HCT116 (cell line): ENCODE measurements at regions not wholly inside any gene's neighbourhood (a gene's known extent, or its start where the extent isn't known, plus 50 kb on each side); places are given as distances from the start of the nearest gene placed in this dataset.

ENCODE experiments used
- ATAC-seq: fragments of 200-7000 bp; cut with Tn5 transposase; 2 replicates; pipeline ENCODE4 v1.9.1; 2020; ENCODE audit warnings: mild to moderate bottlenecking, moderate library complexity
- BruUV-seq: library from RNA; stranded (reverse); fragments of 400-500 nt; replicated peaks from 2 replicates; lab custom pipeline; 2021; lab: Mats Ljungman, UMichigan
- CTCF ChIA-PET: fragments of 300-600 bp; sonication (Branson Sonifier 250); formaldehyde crosslinking; loops from one replicate; lab custom pipeline; 2021; ENCODE audit warnings: antibody characterized with exemption; lab: Charles Lee
- POLR2A ChIA-PET: fragments of 300-600, 350-600 bp; sonication (Branson Sonifier 250); formaldehyde crosslinking; loops from one replicate; lab custom pipeline; 2021; ENCODE audit warnings: antibody characterized with exemption; lab: Charles Lee
- RAD21 ChIA-PET, 2 experiments: fragments of 300-600 bp; sonication (Branson Sonifier 250); formaldehyde crosslinking; loops; one replicate each; lab custom pipeline; 2023; ENCODE audit warnings: low total read pairs in 2 of 2; ENCODE audit not compliant: uncharacterized antibody in 2 of 2, unreplicated experiment in 2 of 2, low non-redundant PET in 1 of 2; lab: Charles Lee
- DNase-seq: peaks from one replicate; pipeline ENCODE4 v3.0.0-alpha.2; 2010; ENCODE audit warnings: low read depth, low spot score
- H2AFZ ChIP-seq: fragments of 200-600 bp; shearing (Covaris generic), sonication (generic); 2 replicates; pipeline ENCODE4 v1.6.1; 2017; ENCODE audit warnings: low read depth, mixed run types, mixed read lengths, antibody characterized with exemption, low read length; ENCODE audit not compliant: poor library complexity, severe bottlenecking
- H3K27ac ChIP-seq: 2 replicates; pipeline ENCODE4 v1.5.1; 2012; ENCODE audit warnings: low read depth, low read length
- H3K27me3 ChIP-seq: fragments of 200-600 bp; sonication (generic); 2 replicates; pipeline ENCODE4 v1.6.1; 2016; ENCODE audit warnings: mixed run types, low read length, mixed read lengths; ENCODE audit not compliant: insufficient read depth
- H3K36me3 ChIP-seq, 2 experiments: fragments of 200-500 bp in 1 of 2; fragments of 200-600 bp in 1 of 2; sonication (Bioruptor generic) in 1 of 2; sonication (generic) in 1 of 2; 2 replicates each; pipeline versions ENCODE4 v1.5.1 to v1.6.1; 2014 to 2016; ENCODE audit warnings: low read length in 2 of 2, inconsistent platforms in 1 of 2, mixed read lengths in 1 of 2, mixed run types in 1 of 2; ENCODE audit not compliant: insufficient read depth in 2 of 2, control insufficient read depth in 1 of 2
- H3K4me1 ChIP-seq, 2 experiments: fragments of 200-600 bp in 1 of 2; sonication (generic) in 1 of 2; 2 replicates each; pipeline versions ENCODE4 v1.5.1 to v1.6.1; 2012 to 2017; ENCODE audit warnings: low read length in 2 of 2, inconsistent platforms in 1 of 2, mild to moderate bottlenecking in 1 of 2, mixed read lengths in 1 of 2, mixed run types in 1 of 2, moderate library complexity in 1 of 2; ENCODE audit not compliant: insufficient read depth in 2 of 2, control insufficient read depth in 1 of 2
- H3K4me2 ChIP-seq: fragments of 200-600 bp; sonication (generic); 2 replicates; pipeline ENCODE4 v1.6.1; 2017; ENCODE audit warnings: mixed run types, low read length, mixed read lengths
- H3K4me3 ChIP-seq, 2 experiments: fragments of 200-600 bp in 1 of 2; sonication (generic) in 1 of 2; replicated peaks in 1 of 2; 2 replicates each; pipeline ENCODE4 v1.5.1; 2011 to 2016; ENCODE audit warnings: low read length in 2 of 2, control low read depth in 1 of 2, low read depth in 1 of 2, mild to moderate bottlenecking in 1 of 2, mixed read lengths in 1 of 2, mixed run types in 1 of 2
- H3K79me2 ChIP-seq: fragments of 200-600 bp; sonication (generic); 2 replicates; pipeline ENCODE4 v1.6.1; 2017; ENCODE audit warnings: mild to moderate bottlenecking, mixed run types, low read length, moderate library complexity, mixed read lengths; ENCODE audit not compliant: insufficient read depth
- H3K9ac ChIP-seq: fragments of 200-600 bp; sonication (generic); 2 replicates; pipeline ENCODE4 v1.6.1; 2016; ENCODE audit warnings: low read length, mixed read lengths
- H3K9me2 ChIP-seq: fragments of 200-600 bp; sonication (generic), shearing (Covaris generic); 2 replicates; pipeline ENCODE4 v1.6.1; 2017; ENCODE audit warnings: mixed run types, mild to moderate bottlenecking, moderate library complexity; ENCODE audit not compliant: insufficient read depth
- H3K9me3 ChIP-seq, 2 experiments: fragments of 200-500 bp in 1 of 2; fragments of 200-600 bp in 1 of 2; sonication (Bioruptor generic) in 1 of 2; sonication (generic) in 1 of 2; 2 replicates each; pipeline ENCODE4 v1.6.1; 2014 to 2017; ENCODE audit warnings: low read length in 2 of 2, mixed read lengths in 2 of 2, inconsistent platforms in 1 of 2, low read depth in 1 of 2, mild to moderate bottlenecking in 1 of 2, mixed run types in 1 of 2, moderate library complexity in 1 of 2; ENCODE audit not compliant: control insufficient read depth in 1 of 2, insufficient read depth in 1 of 2
- H4K20me1 ChIP-seq: fragments of 200-600 bp; sonication (generic), shearing (Covaris generic); 2 replicates; pipeline ENCODE4 v1.6.1; 2017; ENCODE audit warnings: mixed run types, mild to moderate bottlenecking, moderate library complexity; ENCODE audit not compliant: insufficient read depth
- CBX3 ChIP-seq: IDR thresholded peaks from 2 replicates; pipeline ENCODE4 v1.6.1; 2012; ENCODE audit warnings: low read depth
- CEBPB ChIP-seq: IDR thresholded peaks from 2 replicates; pipeline ENCODE4 v1.6.1; 2012; ENCODE audit warnings: low read depth
- EGR1 ChIP-seq: IDR thresholded peaks from 2 replicates; pipeline ENCODE4 v1.6.1; 2012; ENCODE audit warnings: low read depth
- ELF1 ChIP-seq: IDR thresholded peaks from 2 replicates; pipeline ENCODE4 v1.6.1; 2012; ENCODE audit warnings: low read depth, borderline replicate concordance
- EZH2 ChIP-seq: fragments of 200-600 bp; sonication (generic); IDR thresholded peaks from 2 replicates; pipeline ENCODE4 v1.6.1; 2017; ENCODE audit warnings: antibody characterized with exemption, mixed run types
- FOSL1 ChIP-seq: IDR thresholded peaks from 2 replicates; pipeline ENCODE4 v1.6.1; 2012; ENCODE audit warnings: low read depth
- JUND ChIP-seq: IDR thresholded peaks from 2 replicates; pipeline ENCODE4 v1.6.1; 2012
- POLR2A ChIP-seq: IDR thresholded peaks from 2 replicates; pipeline ENCODE4 v1.7.0; 2011; ENCODE audit warnings: borderline replicate concordance; ENCODE audit not compliant: insufficient read depth, insufficient read length; ENCODE audit errors: extremely low read depth
- POLR2AphosphoS5 ChIP-seq: IDR thresholded peaks from 2 replicates; pipeline ENCODE4 v1.6.1; 2011; ENCODE audit warnings: mild to moderate bottlenecking, low read depth, low read length, moderate library complexity
- SIN3A ChIP-seq: IDR thresholded peaks from 2 replicates; pipeline ENCODE4 v1.6.1; 2012; ENCODE audit warnings: low read depth
- TCF7L2 ChIP-seq: IDR thresholded peaks from 2 replicates; pipeline ENCODE4 v1.7.0; 2011; ENCODE audit warnings: borderline replicate concordance, inconsistent platforms; ENCODE audit not compliant: insufficient read depth, insufficient read length; ENCODE audit errors: extremely low read depth
- YY1 ChIP-seq: IDR thresholded peaks from 2 replicates; pipeline ENCODE4 v1.6.1; 2011; ENCODE audit warnings: low read length, low read depth, moderate library complexity, mild to moderate bottlenecking; ENCODE audit not compliant: insufficient replicate concordance; ENCODE audit errors: extremely low read depth
- ZFX ChIP-seq: fragments of 450-650 bp; IDR thresholded peaks from 2 replicates; pipeline ENCODE4 v1.6.1; 2017
- ZNF274 ChIP-seq: fragments of 200-500 bp; sonication (Bioruptor generic); IDR thresholded peaks from 2 replicates; pipeline ENCODE4 v1.6.1; 2014; ENCODE audit warnings: mild to moderate bottlenecking, low read depth, low read length, inconsistent platforms
- intact Hi-C: fragments of 100-400 bp; cut with micrococcal nuclease; formaldehyde crosslinking; loops from 2 replicates; pipeline ENCODE4 v1.10.0; 2022
- TF ChIP-seq, protein P1 (sequence below): IDR thresholded peaks from 2 replicates; pipeline ENCODE4 v1.6.1; 2012

DNA sequence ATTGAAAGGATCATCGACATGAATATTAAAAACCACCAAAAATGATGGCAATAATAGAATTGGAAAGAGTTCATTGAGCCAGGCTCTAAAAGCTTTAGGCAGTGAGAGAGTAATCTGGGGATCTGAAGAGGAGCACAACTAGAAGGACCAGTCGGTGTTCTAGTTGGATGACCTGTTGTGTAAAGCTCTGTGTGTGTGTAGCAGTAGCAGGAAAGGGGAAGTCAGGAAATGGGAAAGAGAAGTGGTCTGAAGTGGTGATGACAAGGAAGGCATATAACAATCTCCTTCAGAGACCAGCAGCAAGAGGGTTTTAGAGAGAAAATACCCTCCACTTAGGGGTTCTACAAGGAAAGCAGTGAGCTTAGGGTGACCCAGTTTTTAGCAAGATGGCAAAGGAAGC, 539.2 kb downstream of the HTR7 start:
- Histone ChIP-seq H3K4me2 (peak overlapping the region; percentile 63), H3K79me2 (no peaks in the 10 kb centered on the region), H3K27me3 (no peaks in the 10 kb centered on the region), H3K4me1 (peaks cover 66 to 79% of the 10 kb centered on the region in 2 experiments), H4K20me1 (no peaks in the 10 kb centered on the region), H3K4me3 (no peak overlapping the region), H3K36me3 (no peaks in the 10 kb centered on the region), H3K9me3 (no peaks in the 10 kb centered on the region), H3K9ac (peak overlapping the region; percentile 36), H3K27ac (peak overlapping the region; percentile 99), H3K9me2 (no peaks in the 10 kb centered on the region), H2AFZ (no peak overlapping the region)
- CTCF ChIA-PET: no interaction called here
- TF ChIP-seq POLR2AphosphoS5 (no peak), ZFX (no peak), CEBPB (no peak), EGR1 (no peak), ZNF274 (no peak), JUND (no peak), FOSL1 (no peak), POLR2A (no peak), CBX3 (no peak), ELF1 (no peak), EZH2 (no peak), YY1 (no peak), TCF7L2 (no peak), SIN3A (no peak)
- TF ChIP-seq, protein P1, sequence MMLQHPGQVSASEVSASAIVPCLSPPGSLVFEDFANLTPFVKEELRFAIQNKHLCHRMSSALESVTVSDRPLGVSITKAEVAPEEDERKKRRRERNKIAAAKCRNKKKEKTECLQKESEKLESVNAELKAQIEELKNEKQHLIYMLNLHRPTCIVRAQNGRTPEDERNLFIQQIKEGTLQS: no peak
- RAD21 ChIA-PET: no interaction called here
- no peak for DNase-seq
- peak; percentile 3; the same call in 1 of the 2 replicates for ATAC-seq
- POLR2A ChIA-PET: interaction anchor here (1.2 to 1.5 kb wide), 2 partner anchors 12 to 42 kb away, joined by 3 to 4 read pairs; no protein-coding TSS in a partner anchor
- intact Hi-C loops: loop anchor here (5.0 to 10.0 kb wide), 5 partner anchors 91 to 536 kb away; partner anchors contain the start of gene HTR7
- no TSS peak for BruUV-seq
